PC-3 (cell line): ENCODE measurements at regions not wholly inside any gene's neighbourhood (a gene's known extent, or its start where the extent isn't known, plus 50 kb on each side); places are given as distances from the start of the nearest gene placed in this dataset.

ENCODE experiments used
- ATAC-seq: fragments of 200-7000 bp; cut with Tn5 transposase; 2 replicates; pipeline ENCODE4 v1.9.1; 2020; ENCODE audit warnings: mild to moderate bottlenecking, moderate library complexity
- BruUV-seq: library from RNA; stranded (reverse); fragments of 400-500 nt; replicated peaks from 2 replicates; lab custom pipeline; 2021; lab: Mats Ljungman, UMichigan
- CTCF ChIA-PET: fragments of 300-600 bp; sonication (Branson Sonifier 250); formaldehyde crosslinking; loops from one replicate; lab custom pipeline; 2022; ENCODE audit warnings: antibody characterized with exemption; lab: Charles Lee
- POLR2A ChIA-PET: fragments of 300-600 bp; sonication (Branson Sonifier 250); formaldehyde crosslinking; loops from one replicate; lab custom pipeline; 2022; ENCODE audit warnings: antibody characterized with exemption; ENCODE audit not compliant: unreplicated experiment; lab: Charles Lee
- DNase-seq: peaks from one replicate; pipeline ENCODE4 v3.0.0-alpha.2; 2015
- H2AFZ ChIP-seq: fragments of 300-600 bp; sonication (generic); 2 replicates; pipeline ENCODE4 v1.6.0; 2016; ENCODE audit warnings: antibody characterized with exemption, low read length
- H3F3A ChIP-seq: fragments of 300-600 bp; sonication (generic); one replicate; pipeline ENCODE4 v1.6.0; 2017; ENCODE audit warnings: antibody characterized with exemption, low read length, control low read depth, mild to moderate bottlenecking; ENCODE audit not compliant: unreplicated experiment
- H3K27ac ChIP-seq: fragments of 300-600 bp; sonication (generic); 2 replicates; pipeline ENCODE4 v1.5.1; 2016; ENCODE audit warnings: mild to moderate bottlenecking, low read length
- H3K27me3 ChIP-seq: fragments of 300-600 bp; sonication (generic); 2 replicates; pipeline ENCODE4 v1.6.1; 2016; ENCODE audit warnings: low read length, mixed read lengths
- H3K36me3 ChIP-seq: fragments of 300-600 bp; sonication (generic); 2 replicates; pipeline ENCODE4 v1.6.1; 2016; ENCODE audit warnings: low read depth, mixed run types, low read length, mixed read lengths
- H3K4me1 ChIP-seq: fragments of 300-600 bp; sonication (generic); 2 replicates; pipeline ENCODE4 v1.5.1; 2016; ENCODE audit warnings: low read length; ENCODE audit not compliant: insufficient read depth
- H3K4me2 ChIP-seq: fragments of 300-600 bp; sonication (generic); 2 replicates; pipeline ENCODE4 v1.6.0; 2016; ENCODE audit warnings: low read length
- H3K4me3 ChIP-seq: fragments of 300-600 bp; sonication (generic); 2 replicates; pipeline ENCODE4 v1.5.1; 2016; ENCODE audit warnings: mild to moderate bottlenecking, low read length, mixed read lengths
- H3K79me2 ChIP-seq: fragments of 300-600 bp; sonication (generic); 2 replicates; pipeline ENCODE4 v1.6.1; 2017; ENCODE audit warnings: low read length, mixed read lengths
- H3K9ac ChIP-seq: fragments of 300-600 bp; sonication (generic); 2 replicates; pipeline ENCODE4 v1.6.0; 2016; ENCODE audit warnings: mild to moderate bottlenecking, low read length
- H3K9me2 ChIP-seq: fragments of 300-600 bp; sonication (generic); replicated peaks from 2 replicates; pipeline ENCODE4 v1.6.1; 2016; ENCODE audit warnings: mixed run types, low read length, mixed read lengths
- H3K9me3 ChIP-seq: fragments of 300-600 bp; sonication (generic); 2 replicates; pipeline ENCODE4 v1.6.1; 2016; ENCODE audit warnings: low read length, mixed read lengths
- H4K20me1 ChIP-seq: fragments of 300-600 bp; sonication (generic); 2 replicates; pipeline ENCODE4 v1.6.1; 2016; ENCODE audit warnings: low read length, mixed read lengths
- EZH2 ChIP-seq: fragments of 300-600 bp; sonication (generic); IDR thresholded peaks from one replicate; pipeline ENCODE4 v1.6.1; 2017; ENCODE audit warnings: antibody characterized with exemption, mild to moderate bottlenecking, low read length; ENCODE audit not compliant: unreplicated experiment
- EZH2phosphoT487 ChIP-seq: fragments of 300-600 bp; sonication (generic); IDR thresholded peaks from 2 replicates; pipeline ENCODE4 v1.6.1; 2018; ENCODE audit warnings: mild to moderate bottlenecking, antibody characterized with exemption, low read length, borderline replicate concordance
- intact Hi-C: fragments of 100-400 bp; cut with micrococcal nuclease; formaldehyde crosslinking; loops from 2 replicates; pipeline ENCODE4 v1.9.0; 2023
- TF ChIP-seq, protein P1 (sequence below): fragments of 300-600 bp; sonication (generic); conservative IDR thresholded peaks from 2 replicates; pipeline ENCODE4 v1.5.1; 2017; ENCODE audit warnings: antibody characterized with exemption, low read depth, mild to moderate bottlenecking, low read length

DNA sequence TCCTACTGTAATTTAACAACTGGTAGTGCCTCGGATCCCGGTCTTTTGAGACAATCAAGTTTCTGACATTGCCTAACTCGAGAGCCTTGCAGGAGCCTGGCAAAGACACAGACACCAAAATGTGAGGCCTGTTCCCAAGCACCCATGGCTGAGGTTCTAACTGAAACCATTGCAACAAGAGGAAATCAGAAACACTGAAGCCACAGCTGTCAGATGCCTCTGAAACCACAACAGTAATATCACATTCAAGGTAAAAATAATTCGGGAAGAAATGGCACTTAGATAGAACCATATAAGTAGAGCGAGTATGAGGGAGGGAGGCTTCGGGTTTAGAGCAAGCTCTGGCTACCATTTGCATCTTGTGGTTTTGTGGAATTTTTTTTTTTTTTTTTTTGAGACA is 285.9 kb downstream of the FBXO15 start:
- Histone ChIP-seq H3K9ac (no peak overlapping the region), H3K36me3 (no peaks in the 10 kb centered on the region), H3K4me2 (no peak overlapping the region), H3K79me2 (no peaks in the 10 kb centered on the region), H3K9me2 (no peaks in the 10 kb centered on the region), H3K27ac (no peak overlapping the region), H3F3A (no peaks in the 10 kb centered on the region), H3K9me3 (no peaks in the 10 kb centered on the region), H3K27me3 (peaks cover 8% of the 10 kb centered on the region; the same call in 1 of the 2 replicates), H4K20me1 (no peaks in the 10 kb centered on the region), H2AFZ (no peak overlapping the region), H3K4me1 (no peaks in the 10 kb centered on the region), H3K4me3 (no peak overlapping the region)
- DNase-seq (no peak), ATAC-seq (no peak)
- BruUV-seq = no TSS peak
- no peak for TF ChIP-seq EZH2phosphoT487
- TF ChIP-seq, protein P1, sequence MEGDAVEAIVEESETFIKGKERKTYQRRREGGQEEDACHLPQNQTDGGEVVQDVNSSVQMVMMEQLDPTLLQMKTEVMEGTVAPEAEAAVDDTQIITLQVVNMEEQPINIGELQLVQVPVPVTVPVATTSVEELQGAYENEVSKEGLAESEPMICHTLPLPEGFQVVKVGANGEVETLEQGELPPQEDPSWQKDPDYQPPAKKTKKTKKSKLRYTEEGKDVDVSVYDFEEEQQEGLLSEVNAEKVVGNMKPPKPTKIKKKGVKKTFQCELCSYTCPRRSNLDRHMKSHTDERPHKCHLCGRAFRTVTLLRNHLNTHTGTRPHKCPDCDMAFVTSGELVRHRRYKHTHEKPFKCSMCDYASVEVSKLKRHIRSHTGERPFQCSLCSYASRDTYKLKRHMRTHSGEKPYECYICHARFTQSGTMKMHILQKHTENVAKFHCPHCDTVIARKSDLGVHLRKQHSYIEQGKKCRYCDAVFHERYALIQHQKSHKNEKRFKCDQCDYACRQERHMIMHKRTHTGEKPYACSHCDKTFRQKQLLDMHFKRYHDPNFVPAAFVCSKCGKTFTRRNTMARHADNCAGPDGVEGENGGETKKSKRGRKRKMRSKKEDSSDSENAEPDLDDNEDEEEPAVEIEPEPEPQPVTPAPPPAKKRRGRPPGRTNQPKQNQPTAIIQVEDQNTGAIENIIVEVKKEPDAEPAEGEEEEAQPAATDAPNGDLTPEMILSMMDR = no peak
- no peak for TF ChIP-seq EZH2
- intact Hi-C loops = no loop called here
- POLR2A ChIA-PET = no interaction called here
- CTCF ChIA-PET = no interaction called here

DNA sequence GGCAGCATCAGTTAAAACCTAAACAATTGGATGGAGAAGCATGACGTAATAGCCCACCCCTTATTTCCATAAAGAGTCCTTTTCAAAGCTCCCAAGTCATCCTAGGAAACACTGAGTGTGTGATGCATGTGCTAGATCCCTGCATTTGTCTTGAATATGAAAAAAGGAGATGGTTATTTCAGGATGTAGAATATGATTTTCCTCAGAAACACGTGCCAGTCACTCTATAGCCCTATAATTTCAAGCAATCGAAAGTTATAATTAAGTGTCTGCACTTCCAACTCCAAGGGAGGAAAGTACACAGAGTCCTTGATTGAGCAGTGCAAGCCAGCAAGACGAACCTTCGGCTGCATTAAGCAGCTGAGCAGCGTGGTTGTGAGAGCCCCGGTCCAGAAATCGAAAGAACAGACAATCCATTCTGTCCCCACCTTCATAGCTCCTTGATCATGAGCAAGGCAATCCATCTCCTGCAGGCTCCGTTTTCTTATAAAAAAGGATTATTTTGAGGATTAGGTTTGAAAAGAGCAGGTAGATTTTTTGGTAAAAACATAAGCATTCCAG is 287.7 kb downstream of the FBXO15 start:
- no peak for ATAC-seq
- Histone ChIP-seq H3K36me3 (no peaks in the 10 kb centered on the region), H3K27me3 (no peaks in the 10 kb centered on the region), H3K4me1 (no peaks in the 10 kb centered on the region), H3F3A (no peaks in the 10 kb centered on the region), H2AFZ (no peak overlapping the region), H3K9me2 (no peaks in the 10 kb centered on the region), H3K27ac (no peak overlapping the region), H3K9ac (no peak overlapping the region), H4K20me1 (no peaks in the 10 kb centered on the region), H3K4me2 (no peak overlapping the region), H3K9me3 (no peaks in the 10 kb centered on the region), H3K79me2 (no peaks in the 10 kb centered on the region), H3K4me3 (no peak overlapping the region)
- TF ChIP-seq EZH2 = no peak
- TF ChIP-seq, protein P1 = no peak
- BruUV-seq = no TSS peak
- ChIA-PET POLR2A (no interaction called here), CTCF (no interaction called here)
- no peak for DNase-seq
- intact Hi-C loops = no loop called here

DNA sequence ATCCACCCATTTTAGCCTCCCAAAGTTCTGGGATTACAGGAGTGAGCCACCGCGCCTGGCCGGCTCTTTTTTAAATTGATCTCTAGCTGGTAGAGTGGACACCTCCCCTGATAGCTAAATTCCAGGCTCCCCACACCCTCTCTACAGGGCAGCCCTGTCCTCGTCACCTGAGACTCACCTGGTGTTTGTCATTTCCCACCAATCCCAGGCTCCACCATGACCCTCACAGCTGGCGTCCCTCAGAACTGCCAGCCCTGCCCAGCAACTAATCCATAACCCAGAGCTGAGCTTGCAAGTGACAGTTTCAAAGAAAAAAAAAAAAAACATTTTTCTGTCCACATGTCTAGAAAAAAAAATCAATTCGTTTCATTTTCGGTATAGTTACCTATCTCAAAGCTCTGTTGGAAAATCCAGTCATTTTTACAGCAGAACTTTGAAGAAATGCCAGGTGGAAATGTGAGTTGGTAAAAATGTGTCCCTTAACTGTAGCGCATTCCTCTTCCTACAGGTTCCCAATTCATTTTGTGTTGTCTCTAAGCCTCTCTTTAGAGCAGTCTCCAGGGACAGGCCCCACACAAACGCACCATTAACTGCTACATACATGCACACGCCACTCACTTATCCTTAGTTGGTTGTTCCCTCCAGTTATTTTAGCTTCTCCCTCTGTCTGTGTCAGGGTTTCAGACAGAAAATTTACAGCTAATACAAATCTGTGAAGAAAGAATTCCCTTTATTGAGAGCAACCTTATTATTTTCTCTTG is 294.7 kb downstream of the FBXO15 start:
- TF ChIP-seq, protein P1 = no peak
- no peak for TF ChIP-seq EZH2
- no peak for TF ChIP-seq EZH2phosphoT487
- CTCF ChIA-PET = no interaction called here

More for the DNA sequence above, 294.7 kb downstream of the FBXO15 start:
- Histone ChIP-seq H3K4me1 (peaks cover 14% of the 10 kb centered on the region), H3F3A (no peaks in the 10 kb centered on the region), H3K9me3 (no peaks in the 10 kb centered on the region), H3K4me3 (no peak overlapping the region), H3K27ac (no peak overlapping the region), H3K9ac (no peak overlapping the region), H3K36me3 (no peaks in the 10 kb centered on the region), H3K27me3 (no peaks in the 10 kb centered on the region), H3K4me2 (no peak overlapping the region), H2AFZ (no peak overlapping the region), H3K79me2 (no peaks in the 10 kb centered on the region), H4K20me1 (no peaks in the 10 kb centered on the region), H3K9me2 (no peaks in the 10 kb centered on the region)
- POLR2A ChIA-PET = no interaction called here
- no peak for ATAC-seq
- DNase-seq = no peak
- BruUV-seq = no TSS peak
- intact Hi-C loops = no loop called here
